DND-41 (cell line): ENCODE measurements at regions not wholly inside any gene's neighbourhood (a gene's known extent, or its start where the extent isn't known, plus 50 kb on each side); places are given as distances from the start of the nearest gene placed in this dataset.

ENCODE experiments used
- CTCF ChIP-seq: IDR thresholded peaks from 2 replicates; pipeline ENCODE4 v1.5.1; 2012; ENCODE audit warnings: borderline replicate concordance, low read length, moderate library complexity, mild to moderate bottlenecking; ENCODE audit not compliant: poor library complexity, severe bottlenecking; ENCODE audit errors: extremely low read depth
- EZH2 ChIP-seq: IDR thresholded peaks from 3 replicates; pipeline ENCODE4 v1.6.1; 2012; ENCODE audit warnings: borderline replicate concordance, low read depth, mild to moderate bottlenecking, moderate library complexity, low read length, inconsistent platforms; ENCODE audit not compliant: severe bottlenecking

- peak; percentile 29 for TF ChIP-seq CTCF
- no peak for TF ChIP-seq EZH2
These were observed 90.2 kb upstream of the TMEM18 start for GRCh38 chr2:767440-767839.
